ENCODE measurements at regions not wholly inside any gene's neighbourhood (a gene's known extent, or its start where the extent isn't known, plus 50 kb on each side); places are given as distances from the start of the nearest gene placed in this dataset.
A peak's percentile ranks its signal among the peaks of the same experiment; 100 is the strongest.

- TF ChIP-seq, protein P1, sequence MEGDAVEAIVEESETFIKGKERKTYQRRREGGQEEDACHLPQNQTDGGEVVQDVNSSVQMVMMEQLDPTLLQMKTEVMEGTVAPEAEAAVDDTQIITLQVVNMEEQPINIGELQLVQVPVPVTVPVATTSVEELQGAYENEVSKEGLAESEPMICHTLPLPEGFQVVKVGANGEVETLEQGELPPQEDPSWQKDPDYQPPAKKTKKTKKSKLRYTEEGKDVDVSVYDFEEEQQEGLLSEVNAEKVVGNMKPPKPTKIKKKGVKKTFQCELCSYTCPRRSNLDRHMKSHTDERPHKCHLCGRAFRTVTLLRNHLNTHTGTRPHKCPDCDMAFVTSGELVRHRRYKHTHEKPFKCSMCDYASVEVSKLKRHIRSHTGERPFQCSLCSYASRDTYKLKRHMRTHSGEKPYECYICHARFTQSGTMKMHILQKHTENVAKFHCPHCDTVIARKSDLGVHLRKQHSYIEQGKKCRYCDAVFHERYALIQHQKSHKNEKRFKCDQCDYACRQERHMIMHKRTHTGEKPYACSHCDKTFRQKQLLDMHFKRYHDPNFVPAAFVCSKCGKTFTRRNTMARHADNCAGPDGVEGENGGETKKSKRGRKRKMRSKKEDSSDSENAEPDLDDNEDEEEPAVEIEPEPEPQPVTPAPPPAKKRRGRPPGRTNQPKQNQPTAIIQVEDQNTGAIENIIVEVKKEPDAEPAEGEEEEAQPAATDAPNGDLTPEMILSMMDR (IDR thresholded peaks at IDR 0.05): no peak
- ATAC-seq: no peak
Observed at GRCh38 chr2:42980764-42981416, 188.5 kb upstream of the HAAO start.

DNA sequence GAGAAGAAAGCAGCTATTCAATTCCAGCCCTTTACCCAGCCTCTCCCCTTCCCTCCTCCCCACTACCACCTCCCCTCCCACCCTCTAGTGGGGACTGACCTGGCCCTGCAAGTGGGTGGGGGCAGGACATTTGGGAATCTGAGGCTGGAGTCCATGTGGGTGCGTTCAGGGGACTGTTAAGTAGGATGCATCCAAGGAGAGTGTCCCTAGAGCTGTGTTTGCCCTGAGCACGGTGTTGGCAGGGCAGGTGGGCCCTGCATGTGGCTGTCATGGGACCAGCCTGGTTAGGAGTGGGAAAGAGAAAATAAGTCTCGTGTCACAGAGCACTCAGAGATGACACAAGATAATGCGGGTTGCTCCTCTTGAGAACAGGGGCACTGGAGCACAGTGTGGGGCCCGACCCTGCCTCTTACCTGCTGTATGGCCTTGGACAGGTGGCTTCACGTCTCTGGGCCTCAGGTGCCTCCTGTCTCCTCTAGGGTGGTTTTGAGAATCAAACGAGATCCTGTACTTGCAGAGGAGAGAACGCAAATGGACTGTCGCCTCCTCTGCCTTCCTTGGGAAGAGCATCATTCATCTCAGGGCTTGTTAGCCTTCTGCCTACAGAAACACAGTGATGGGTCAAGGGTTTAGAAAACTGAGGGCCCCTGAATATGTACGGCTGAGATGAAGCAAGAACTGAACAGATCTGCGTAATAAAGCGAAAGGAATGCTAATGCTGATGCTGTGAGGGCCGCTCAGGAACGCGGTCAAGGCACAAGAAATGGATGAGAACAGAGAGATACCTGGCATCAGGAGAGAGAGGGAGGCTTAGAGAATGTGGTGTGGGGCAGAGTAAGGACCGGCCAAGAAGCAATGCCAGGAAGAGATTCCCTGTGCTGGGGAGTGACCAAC lies 187.7 kb upstream of the HAAO start:
- TF ChIP-seq, protein P1 (IDR thresholded peaks at IDR 0.05): no peak
- ATAC-seq (peak; percentile 87), DNase-seq (peak in 2 of 3 donors; percentile 72 to 79)
- H3K36me3 ChIP-seq (ENCODE audit: low read depth): no peaks in the 10 kb centered on the region
- intact Hi-C loops (cut with DNase I, micrococcal nuclease): loop anchor here (1.0 to 10.0 kb wide), 3 partner anchors 151 to 255 kb away; partner anchors contain the start of gene ZFP36L2 (in 1 of the 2)
- H3K9me3 ChIP-seq: no peaks in the 10 kb centered on the region
- H3K4me1 ChIP-seq (ENCODE audit: low read depth): peaks cover 16% of the 10 kb centered on the region
- H3K4me3 ChIP-seq: no peak overlapping the region

More at GRCh38 chr2:42980764-42981416, 188.5 kb upstream of the HAAO start:
- no peaks in the 10 kb centered on the region for H3K9me3 ChIP-seq
- no peak overlapping the region for H3K4me3 ChIP-seq
- no peaks in the 10 kb centered on the region for H3K36me3 ChIP-seq (ENCODE audit: low read depth)
- DNase-seq: peak in 1 of 3 donors; percentile 15
- intact Hi-C loops (cut with DNase I, micrococcal nuclease): no loop called here
- H3K4me1 ChIP-seq (ENCODE audit: low read depth): peaks cover 15% of the 10 kb centered on the region

DNA sequence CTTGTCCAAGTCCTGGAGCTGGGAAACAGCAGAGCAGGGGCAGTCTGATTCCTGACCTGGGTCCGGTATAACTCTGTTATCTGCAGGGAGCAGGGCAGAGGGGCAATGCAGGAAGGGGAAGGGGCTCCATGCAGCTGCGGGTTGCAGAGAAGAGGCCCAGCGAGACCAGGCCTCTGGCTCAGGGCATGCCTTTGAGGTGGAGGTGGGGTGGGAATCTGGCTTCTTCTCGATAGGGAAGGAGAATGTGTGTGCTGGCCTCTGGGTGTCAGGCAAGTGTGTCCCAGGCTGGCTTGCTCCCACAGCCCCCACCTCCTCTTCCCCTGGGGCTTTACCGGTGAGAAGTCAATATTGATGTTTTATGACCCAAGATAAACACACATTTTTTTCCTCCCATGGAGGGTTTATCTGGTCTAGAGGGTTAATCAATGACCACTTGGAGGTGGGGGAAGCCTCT lies 187.1 kb upstream of the HAAO start:
- ATAC-seq (peak; percentile 86), DNase-seq (peak; percentile 78 to 87 (median 80))
- intact Hi-C loops (cut with DNase I, micrococcal nuclease): loop anchor here (1.0 to 10.0 kb wide), 3 partner anchors 152 to 255 kb away; partner anchors contain the start of gene ZFP36L2 (in 1 of the 2)
- Histone ChIP-seq H3K9me3 (no peaks in the 10 kb centered on the region), H3K4me3 (no peak overlapping the region), H3K36me3 (ENCODE audit: low read depth) (no peaks in the 10 kb centered on the region), H3K4me1 (ENCODE audit: low read depth) (peaks cover 22% of the 10 kb centered on the region)
- TF ChIP-seq, protein P1 (IDR thresholded peaks at IDR 0.05): no peak

DNA sequence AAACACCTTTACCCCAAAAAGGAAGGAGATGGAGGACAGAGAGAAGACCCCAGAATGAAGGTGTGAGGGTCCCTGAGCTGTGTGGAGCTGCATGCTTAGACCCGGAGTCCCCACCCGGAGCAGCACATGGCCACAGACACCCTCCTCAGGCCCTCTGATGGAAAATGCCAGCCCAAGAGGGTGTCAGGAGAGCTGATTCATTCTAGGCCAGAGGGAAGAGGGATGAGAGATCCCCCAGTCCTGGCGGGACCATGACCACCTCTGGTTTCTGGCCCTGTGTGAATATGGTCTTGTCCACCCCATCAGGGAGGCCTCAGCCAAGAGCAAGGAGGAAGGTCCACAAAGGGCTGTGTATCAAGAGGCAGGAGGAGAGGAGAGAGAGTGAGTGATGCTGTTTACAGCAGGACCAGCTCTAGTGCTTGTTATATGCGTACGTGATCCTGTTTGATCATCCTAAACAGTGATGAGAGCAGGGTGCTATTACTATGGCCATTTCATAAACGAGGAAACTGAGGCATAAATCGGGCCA lies 186.6 kb upstream of the HAAO start:
- H3K4me1 ChIP-seq (ENCODE audit: low read depth): peaks cover 22% of the 10 kb centered on the region
- H3K4me3 ChIP-seq: no peak overlapping the region
- no peaks in the 10 kb centered on the region for H3K36me3 ChIP-seq (ENCODE audit: low read depth)
- peak; percentile 13 for ATAC-seq
- intact Hi-C loops (cut with DNase I, micrococcal nuclease): loop anchor here (1.0 to 10.0 kb wide), 3 partner anchors 152 to 256 kb away; partner anchors contain the start of gene ZFP36L2 (in 1 of the 2)
- TF ChIP-seq, protein P1 (IDR thresholded peaks at IDR 0.05): no peak
- H3K9me3 ChIP-seq: no peaks in the 10 kb centered on the region
- peak in 2 of 3 donors; percentile 30 to 44 for DNase-seq

DNA sequence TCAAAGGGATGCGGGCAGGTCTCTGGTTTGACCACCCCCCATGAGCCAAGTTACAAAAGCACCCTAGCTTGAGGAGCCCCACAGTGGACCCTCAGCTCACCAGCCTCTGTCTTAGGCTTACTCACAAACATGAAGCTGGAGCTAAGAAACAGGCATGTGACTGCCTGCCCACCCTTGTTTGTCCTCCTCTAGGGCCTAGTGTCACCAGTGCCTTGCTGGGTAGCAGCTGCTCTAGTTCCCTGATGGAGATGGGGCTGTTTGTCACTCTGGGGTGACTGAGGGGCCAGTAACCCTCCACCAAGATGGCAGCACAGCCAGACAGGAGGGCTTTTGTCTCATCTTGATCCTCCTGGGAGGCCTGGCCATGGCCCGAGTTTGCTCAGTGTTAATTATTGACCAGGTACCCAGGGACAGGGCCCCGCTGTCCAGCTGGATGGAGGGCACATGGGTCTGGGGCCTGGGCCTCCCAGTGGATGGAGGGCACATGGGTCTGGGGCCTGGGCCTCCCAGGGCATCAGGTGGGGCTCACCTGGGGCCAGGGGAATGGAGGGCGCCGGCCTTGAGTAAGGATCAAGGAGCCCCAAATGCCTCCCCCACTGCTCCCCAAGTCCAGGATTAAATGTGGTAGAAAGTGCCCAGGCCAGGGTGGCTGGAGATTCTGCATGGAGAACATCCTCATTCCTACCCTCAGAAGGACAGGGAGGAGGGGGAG lies 185.9 kb upstream of the HAAO start:
- DNase-seq (peak in 2 of 3 donors; percentile 38 to 44), ATAC-seq (no peak)
- H3K36me3 ChIP-seq (ENCODE audit: low read depth): no peaks in the 10 kb centered on the region
- H3K9me3 ChIP-seq: no peaks in the 10 kb centered on the region
- intact Hi-C loops (cut with DNase I, micrococcal nuclease): loop anchor here (10.0 kb wide), 2 partner anchors 246 to 256 kb away; partner anchors contain the start of gene ZFP36L2 (in 1 of the 2)
- H3K4me1 ChIP-seq (ENCODE audit: low read depth): peaks cover 22% of the 10 kb centered on the region
- TF ChIP-seq, protein P1 (IDR thresholded peaks at IDR 0.05): no peak
- no peak overlapping the region for H3K4me3 ChIP-seq
